ENCODE measurements at regions not wholly inside any gene's neighbourhood (a gene's known extent, or its start where the extent isn't known, plus 50 kb on each side); places are given as distances from the start of the nearest gene placed in this dataset.

DNA sequence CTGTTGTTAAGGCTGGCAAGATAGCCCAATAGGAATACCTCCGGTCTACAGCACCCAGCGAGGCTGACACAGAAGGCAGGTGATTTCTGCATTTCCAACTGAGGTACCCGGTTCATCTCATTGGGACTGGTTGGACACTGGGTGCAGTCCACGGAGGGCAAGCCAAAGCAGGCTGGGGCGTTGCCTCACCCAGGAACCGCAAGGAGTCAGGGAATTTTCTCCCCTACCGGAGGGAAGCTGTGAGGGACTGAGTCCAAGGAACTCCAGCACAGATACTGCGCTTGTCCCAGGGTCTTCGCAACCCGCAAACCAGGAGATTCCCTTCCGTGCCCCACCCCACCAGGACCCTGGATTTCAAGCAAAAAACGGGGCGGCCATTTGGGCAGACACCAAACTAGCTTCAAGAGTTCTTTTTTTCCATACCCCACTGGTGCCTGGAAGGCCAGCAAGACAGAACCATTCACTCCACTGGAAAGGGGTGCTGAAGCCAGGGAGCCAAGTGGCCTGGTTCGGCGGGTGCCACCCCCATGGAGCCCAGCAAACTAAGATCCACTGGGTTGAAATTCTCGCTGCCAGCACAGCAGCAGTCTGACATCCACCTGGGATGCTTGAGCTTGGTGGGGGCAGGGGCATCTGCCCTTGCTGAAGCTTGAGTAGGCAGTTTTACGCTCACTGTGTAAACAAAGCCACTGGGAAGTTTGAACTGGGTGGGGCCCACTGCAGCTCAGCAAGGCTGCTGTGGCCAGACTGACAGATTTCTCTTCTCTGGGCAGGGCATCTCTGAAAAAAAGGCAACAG lies 647.2 kb downstream of the BNC2 start:
- H3K4me1 ChIP-seq (ENCODE audit: control insufficient read depth in 4 of 4, insufficient read depth in 4 of 4, low read length in 3 of 4), result no peaks in the 10 kb centered on the region
- TF ChIP-seq SP1 (IDR thresholded peaks at IDR 0.05) (no peak), RAD21 (IDR thresholded peaks at IDR 0.05) (no peak), REST (IDR thresholded peaks at IDR 0.05) (no peak), RXRA (IDR thresholded peaks at IDR 0.05) (no peak), GABPA (IDR thresholded peaks at IDR 0.05 in 1 of 2, conservative IDR thresholded peaks at IDR 0.05 in 1 of 2) (no peak), YY1 (IDR thresholded peaks at IDR 0.05) (no peak), EGR1 (IDR thresholded peaks at IDR 0.05; ENCODE audit: low read depth in 2 of 2) (no peak), JUND (IDR thresholded peaks at IDR 0.05) (no peak), NR2F2 (IDR thresholded peaks at IDR 0.05) (no peak), HNF4G (IDR thresholded peaks at IDR 0.05) (no peak), FOXA2 (IDR thresholded peaks at IDR 0.05) (no peak)
- TF ChIP-seq, protein P1, sequence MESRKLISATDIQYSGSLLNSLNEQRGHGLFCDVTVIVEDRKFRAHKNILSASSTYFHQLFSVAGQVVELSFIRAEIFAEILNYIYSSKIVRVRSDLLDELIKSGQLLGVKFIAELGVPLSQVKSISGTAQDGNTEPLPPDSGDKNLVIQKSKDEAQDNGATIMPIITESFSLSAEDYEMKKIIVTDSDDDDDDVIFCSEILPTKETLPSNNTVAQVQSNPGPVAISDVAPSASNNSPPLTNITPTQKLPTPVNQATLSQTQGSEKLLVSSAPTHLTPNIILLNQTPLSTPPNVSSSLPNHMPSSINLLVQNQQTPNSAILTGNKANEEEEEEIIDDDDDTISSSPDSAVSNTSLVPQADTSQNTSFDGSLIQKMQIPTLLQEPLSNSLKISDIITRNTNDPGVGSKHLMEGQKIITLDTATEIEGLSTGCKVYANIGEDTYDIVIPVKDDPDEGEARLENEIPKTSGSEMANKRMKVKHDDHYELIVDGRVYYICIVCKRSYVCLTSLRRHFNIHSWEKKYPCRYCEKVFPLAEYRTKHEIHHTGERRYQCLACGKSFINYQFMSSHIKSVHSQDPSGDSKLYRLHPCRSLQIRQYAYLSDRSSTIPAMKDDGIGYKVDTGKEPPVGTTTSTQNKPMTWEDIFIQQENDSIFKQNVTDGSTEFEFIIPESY (IDR thresholded peaks at IDR 0.05), result no peak
- TF ChIP-seq, protein P2, sequence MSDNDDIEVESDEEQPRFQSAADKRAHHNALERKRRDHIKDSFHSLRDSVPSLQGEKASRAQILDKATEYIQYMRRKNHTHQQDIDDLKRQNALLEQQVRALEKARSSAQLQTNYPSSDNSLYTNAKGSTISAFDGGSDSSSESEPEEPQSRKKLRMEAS (IDR thresholded peaks at IDR 0.05), result no peak
- TF ChIP-seq, protein P3, sequence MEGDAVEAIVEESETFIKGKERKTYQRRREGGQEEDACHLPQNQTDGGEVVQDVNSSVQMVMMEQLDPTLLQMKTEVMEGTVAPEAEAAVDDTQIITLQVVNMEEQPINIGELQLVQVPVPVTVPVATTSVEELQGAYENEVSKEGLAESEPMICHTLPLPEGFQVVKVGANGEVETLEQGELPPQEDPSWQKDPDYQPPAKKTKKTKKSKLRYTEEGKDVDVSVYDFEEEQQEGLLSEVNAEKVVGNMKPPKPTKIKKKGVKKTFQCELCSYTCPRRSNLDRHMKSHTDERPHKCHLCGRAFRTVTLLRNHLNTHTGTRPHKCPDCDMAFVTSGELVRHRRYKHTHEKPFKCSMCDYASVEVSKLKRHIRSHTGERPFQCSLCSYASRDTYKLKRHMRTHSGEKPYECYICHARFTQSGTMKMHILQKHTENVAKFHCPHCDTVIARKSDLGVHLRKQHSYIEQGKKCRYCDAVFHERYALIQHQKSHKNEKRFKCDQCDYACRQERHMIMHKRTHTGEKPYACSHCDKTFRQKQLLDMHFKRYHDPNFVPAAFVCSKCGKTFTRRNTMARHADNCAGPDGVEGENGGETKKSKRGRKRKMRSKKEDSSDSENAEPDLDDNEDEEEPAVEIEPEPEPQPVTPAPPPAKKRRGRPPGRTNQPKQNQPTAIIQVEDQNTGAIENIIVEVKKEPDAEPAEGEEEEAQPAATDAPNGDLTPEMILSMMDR (IDR thresholded peaks at IDR 0.05; ENCODE audit: low read depth, low read length, missing input control), result no peak
- 83% methylated on average over 17 of the region's 17 CpGs for WGBS
- H3K9ac ChIP-seq (ENCODE audit: low read depth in 1 of 2, low read length in 2 of 2), result no peak overlapping the region
- no peaks in the 10 kb centered on the region for H3K9me3 ChIP-seq (ENCODE audit: control insufficient read depth in 4 of 4, low read length in 3 of 4)
- no peaks in the 10 kb centered on the region for H3K27me3 ChIP-seq (ENCODE audit: control insufficient read depth in 4 of 4, insufficient read depth in 4 of 4, low read length in 3 of 4)
- H3K4me3 ChIP-seq (ENCODE audit: low read depth in 1 of 3, low read length in 3 of 3), result no peak overlapping the region
- no peaks in the 10 kb centered on the region for H3K36me3 ChIP-seq (ENCODE audit: control insufficient read depth in 4 of 4, insufficient read depth in 3 of 4, low read depth in 1 of 4, low read length in 3 of 4)
- DNase-seq (ENCODE audit: low spot score), result no peak
- no peak overlapping the region for H3K27ac ChIP-seq (ENCODE audit: low read depth in 1 of 2, low read length in 2 of 2)

GRCh38 chr9:16230731-16231130 lies 639.7 kb downstream of the BNC2 start:
- H3K27me3 ChIP-seq (ENCODE audit: control insufficient read depth in 4 of 4, insufficient read depth in 4 of 4, low read length in 3 of 4), result no peaks in the 10 kb centered on the region
- no peaks in the 10 kb centered on the region for H3K36me3 ChIP-seq (ENCODE audit: control insufficient read depth in 4 of 4, insufficient read depth in 3 of 4, low read depth in 1 of 4, low read length in 3 of 4)
- H3K4me1 ChIP-seq (ENCODE audit: control insufficient read depth in 4 of 4, insufficient read depth in 4 of 4, low read length in 3 of 4), result no peaks in the 10 kb centered on the region
- 92% methylated on average over 10 of the region's 10 CpGs for WGBS
- no peaks in the 10 kb centered on the region for H3K9me3 ChIP-seq (ENCODE audit: control insufficient read depth in 4 of 4, low read length in 3 of 4)
- H3K9ac ChIP-seq (ENCODE audit: low read depth in 1 of 2, low read length in 2 of 2), result no peak overlapping the region
- TF ChIP-seq, protein P1 (IDR thresholded peaks at IDR 0.05), result no peak
- TF ChIP-seq RAD21 (IDR thresholded peaks at IDR 0.05), result no peak
- DNase-seq (ENCODE audit: low spot score), result no peak
- no peak overlapping the region for H3K27ac ChIP-seq (ENCODE audit: low read depth in 1 of 2, low read length in 2 of 2)
- no peak overlapping the region for H3K4me3 ChIP-seq (ENCODE audit: low read depth in 1 of 3, low read length in 3 of 3)

All from liver (tissue), 8 donors.